ENCODE measurements at regions not wholly inside any gene's neighbourhood (a gene's known extent, or its start where the extent isn't known, plus 50 kb on each side); places are given as distances from the start of the nearest gene placed in this dataset.

DNA sequence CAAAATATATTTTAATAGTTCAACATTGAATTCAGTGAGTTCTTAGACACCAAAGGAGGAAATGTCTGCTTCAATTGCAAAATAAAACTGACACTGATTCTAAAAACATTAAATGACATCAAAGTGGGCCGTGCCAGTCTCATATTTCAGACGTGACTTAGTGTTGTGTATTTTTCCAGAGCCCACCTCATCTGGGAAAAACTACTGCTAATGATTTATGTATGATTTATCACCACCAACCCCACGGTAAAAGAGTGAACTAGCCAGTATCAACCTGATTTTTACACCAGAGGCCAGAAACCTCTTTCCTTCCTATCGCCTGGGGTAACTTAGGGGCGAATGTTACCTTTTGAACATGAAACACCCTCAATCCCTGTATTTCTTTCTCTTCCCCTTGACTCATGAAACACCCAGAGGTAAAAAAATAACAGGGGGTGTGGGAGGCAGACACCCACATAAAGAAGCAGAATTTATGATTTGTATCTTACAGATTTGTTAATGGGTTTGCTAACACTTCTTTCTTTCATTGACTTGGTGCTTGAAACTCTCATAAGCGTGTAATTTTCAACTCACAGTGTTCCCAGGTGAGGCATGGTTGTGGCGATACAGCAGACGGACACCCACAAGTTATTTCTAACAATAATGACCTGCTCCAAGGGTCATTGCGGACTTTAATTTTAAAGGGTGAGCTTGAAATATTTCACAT, 56.4 kb upstream of the FANCC start:
- FAIRE-seq (no peak), DNase-seq (ENCODE audit: low read depth) (no peak)
- no peaks in the 10 kb centered on the region for H3K9me3 ChIP-seq (ENCODE audit: insufficient read depth, low read depth, low read length)
- Mint-ChIP-seq H3K4me1 (ENCODE audit: low read depth, unreplicated experiment) (peaks cover 7% of the 10 kb centered on the region), H3K9me3 (ENCODE audit: unreplicated experiment) (peaks cover 3% of the 10 kb centered on the region), H3K27ac (ENCODE audit: unreplicated experiment) (no peak overlapping the region), H3K27me3 (ENCODE audit: low read depth, unreplicated experiment) (peaks cover 3% of the 10 kb centered on the region), H3K4me3 (ENCODE audit: unreplicated experiment) (no peak overlapping the region), H3K36me3 (ENCODE audit: low read depth, unreplicated experiment) (no peaks in the 10 kb centered on the region)
- no peak overlapping the region for H2AFZ ChIP-seq (ENCODE audit: low read depth, low read length)
- TF ChIP-seq, protein P1, sequence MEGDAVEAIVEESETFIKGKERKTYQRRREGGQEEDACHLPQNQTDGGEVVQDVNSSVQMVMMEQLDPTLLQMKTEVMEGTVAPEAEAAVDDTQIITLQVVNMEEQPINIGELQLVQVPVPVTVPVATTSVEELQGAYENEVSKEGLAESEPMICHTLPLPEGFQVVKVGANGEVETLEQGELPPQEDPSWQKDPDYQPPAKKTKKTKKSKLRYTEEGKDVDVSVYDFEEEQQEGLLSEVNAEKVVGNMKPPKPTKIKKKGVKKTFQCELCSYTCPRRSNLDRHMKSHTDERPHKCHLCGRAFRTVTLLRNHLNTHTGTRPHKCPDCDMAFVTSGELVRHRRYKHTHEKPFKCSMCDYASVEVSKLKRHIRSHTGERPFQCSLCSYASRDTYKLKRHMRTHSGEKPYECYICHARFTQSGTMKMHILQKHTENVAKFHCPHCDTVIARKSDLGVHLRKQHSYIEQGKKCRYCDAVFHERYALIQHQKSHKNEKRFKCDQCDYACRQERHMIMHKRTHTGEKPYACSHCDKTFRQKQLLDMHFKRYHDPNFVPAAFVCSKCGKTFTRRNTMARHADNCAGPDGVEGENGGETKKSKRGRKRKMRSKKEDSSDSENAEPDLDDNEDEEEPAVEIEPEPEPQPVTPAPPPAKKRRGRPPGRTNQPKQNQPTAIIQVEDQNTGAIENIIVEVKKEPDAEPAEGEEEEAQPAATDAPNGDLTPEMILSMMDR (IDR thresholded peaks at IDR 0.05; ENCODE audit: insufficient read depth, low read depth, low read length) = no peak
- TF ChIP-seq EZH2 (IDR thresholded peaks at IDR 0.05; ENCODE audit: insufficient read depth, low read length) = no peak
- no peak overlapping the region for H3K4me2 ChIP-seq (ENCODE audit: low read length)
- no peak overlapping the region for H3K9ac ChIP-seq (ENCODE audit: low read length)
- no peak overlapping the region for H3K4me3 ChIP-seq (ENCODE audit: insufficient read depth, low read depth, low read length)
- no peaks in the 10 kb centered on the region for H3K79me2 ChIP-seq (ENCODE audit: insufficient read depth, low read length)
- no peaks in the 10 kb centered on the region for H3K36me3 ChIP-seq (ENCODE audit: insufficient read depth, low read length)
- no peaks in the 10 kb centered on the region for H4K20me1 ChIP-seq (ENCODE audit: insufficient read depth, low read length)
- no peaks in the 10 kb centered on the region for H3K4me1 ChIP-seq (ENCODE audit: insufficient read depth, low read length)
- H3K27me3 ChIP-seq (ENCODE audit: insufficient read depth, low read length) = no peaks in the 10 kb centered on the region
- no peak overlapping the region for H3K27ac ChIP-seq (ENCODE audit: low read depth, low read length)

DNA sequence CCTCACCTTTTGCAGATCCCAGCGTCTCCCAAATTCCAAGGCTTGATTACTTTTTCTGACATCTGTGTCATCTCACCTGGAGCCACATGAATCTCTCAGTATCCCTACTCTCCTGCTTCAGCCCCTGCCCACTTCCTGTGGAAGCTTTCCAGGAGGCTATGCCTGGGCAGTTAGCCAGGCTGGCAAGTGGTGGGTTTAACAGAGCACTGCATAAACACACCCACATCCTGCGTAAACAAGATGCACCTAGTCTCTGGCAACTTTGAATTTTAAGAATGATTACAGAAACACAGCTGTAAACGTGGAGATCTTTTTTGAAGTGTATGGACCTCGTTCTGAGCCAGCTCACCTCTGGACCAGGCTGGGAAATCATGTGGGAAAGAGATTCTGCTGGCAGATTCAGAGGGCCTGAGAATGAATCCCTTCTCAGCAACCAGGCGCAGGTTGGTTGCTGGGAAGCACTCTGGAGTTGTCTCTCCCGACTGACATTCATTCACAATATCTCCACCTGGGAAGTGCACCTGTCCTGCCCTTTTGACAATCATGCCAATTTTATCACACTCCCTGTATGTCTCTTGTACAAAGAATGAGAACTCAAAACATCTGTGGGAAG, 55.7 kb upstream of the FANCC start:
- H3K9me3 ChIP-seq (ENCODE audit: insufficient read depth, low read depth, low read length) = no peaks in the 10 kb centered on the region
- Mint-ChIP-seq H3K27ac (ENCODE audit: unreplicated experiment) (no peak overlapping the region), H3K4me3 (ENCODE audit: unreplicated experiment) (no peak overlapping the region), H3K36me3 (ENCODE audit: low read depth, unreplicated experiment) (no peaks in the 10 kb centered on the region), H3K9me3 (ENCODE audit: unreplicated experiment) (peaks cover 4% of the 10 kb centered on the region), H3K4me1 (ENCODE audit: low read depth, unreplicated experiment) (peaks cover 7% of the 10 kb centered on the region), H3K27me3 (ENCODE audit: low read depth, unreplicated experiment) (peaks cover 3% of the 10 kb centered on the region)
- no peaks in the 10 kb centered on the region for H4K20me1 ChIP-seq (ENCODE audit: insufficient read depth, low read length)
- H3K27me3 ChIP-seq (ENCODE audit: insufficient read depth, low read length) = no peaks in the 10 kb centered on the region
- no peak overlapping the region for H3K9ac ChIP-seq (ENCODE audit: low read length)
- TF ChIP-seq, protein P1 (IDR thresholded peaks at IDR 0.05; ENCODE audit: insufficient read depth, low read depth, low read length) = no peak
- TF ChIP-seq EZH2 (IDR thresholded peaks at IDR 0.05; ENCODE audit: insufficient read depth, low read length) = no peak
- H3K4me3 ChIP-seq (ENCODE audit: insufficient read depth, low read depth, low read length) = no peak overlapping the region
- H3K79me2 ChIP-seq (ENCODE audit: insufficient read depth, low read length) = no peaks in the 10 kb centered on the region
- H3K36me3 ChIP-seq (ENCODE audit: insufficient read depth, low read length) = no peaks in the 10 kb centered on the region
- no peak overlapping the region for H2AFZ ChIP-seq (ENCODE audit: low read depth, low read length)
- DNase-seq (ENCODE audit: low read depth) = no peak
- no peak overlapping the region for H3K4me2 ChIP-seq (ENCODE audit: low read length)
- no peaks in the 10 kb centered on the region for H3K4me1 ChIP-seq (ENCODE audit: insufficient read depth, low read length)
- H3K27ac ChIP-seq (ENCODE audit: low read depth, low read length) = no peak overlapping the region
- FAIRE-seq = no peak

DNA sequence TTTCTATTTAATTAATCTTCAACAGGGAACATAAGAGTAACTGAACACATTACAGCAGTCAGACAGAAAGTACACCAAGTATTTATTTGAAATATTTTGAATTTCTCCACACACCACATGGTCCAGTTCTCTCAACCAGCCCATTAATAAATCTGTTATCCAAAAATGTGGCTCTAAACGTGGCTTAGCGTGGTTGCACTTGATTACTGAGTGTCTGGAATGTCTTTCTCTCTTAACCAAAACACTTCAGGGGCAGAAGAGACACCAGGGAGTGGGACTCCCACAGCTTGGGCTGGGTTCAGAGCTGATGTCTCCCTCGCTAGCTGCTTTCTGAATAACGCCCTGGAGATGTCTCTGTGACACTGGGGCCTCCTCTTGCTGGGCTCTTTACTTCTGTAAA, 52.6 kb upstream of the FANCC start:
- no peak overlapping the region for H3K4me3 ChIP-seq (ENCODE audit: insufficient read depth, low read depth, low read length)
- H3K9me3 ChIP-seq (ENCODE audit: insufficient read depth, low read depth, low read length) = no peaks in the 10 kb centered on the region
- no peak overlapping the region for H3K9ac ChIP-seq (ENCODE audit: low read length)
- no peaks in the 10 kb centered on the region for H3K79me2 ChIP-seq (ENCODE audit: insufficient read depth, low read length)
- H3K27me3 ChIP-seq (ENCODE audit: insufficient read depth, low read length) = peaks cover 6% of the 10 kb centered on the region
- Mint-ChIP-seq H3K4me3 (ENCODE audit: unreplicated experiment) (no peak overlapping the region), H3K36me3 (ENCODE audit: low read depth, unreplicated experiment) (no peaks in the 10 kb centered on the region), H3K27me3 (ENCODE audit: low read depth, unreplicated experiment) (peaks cover 8% of the 10 kb centered on the region), H3K4me1 (ENCODE audit: low read depth, unreplicated experiment) (peaks cover 13% of the 10 kb centered on the region), H3K9me3 (ENCODE audit: unreplicated experiment) (peaks cover 1% of the 10 kb centered on the region), H3K27ac (ENCODE audit: unreplicated experiment) (no peak overlapping the region)
- no peak overlapping the region for H3K27ac ChIP-seq (ENCODE audit: low read depth, low read length)
- H2AFZ ChIP-seq (ENCODE audit: low read depth, low read length) = no peak overlapping the region
- no peaks in the 10 kb centered on the region for H3K36me3 ChIP-seq (ENCODE audit: insufficient read depth, low read length)
- H3K4me2 ChIP-seq (ENCODE audit: low read length) = no peak overlapping the region
- TF ChIP-seq EZH2 (IDR thresholded peaks at IDR 0.05; ENCODE audit: insufficient read depth, low read length) = no peak
- TF ChIP-seq, protein P1 (IDR thresholded peaks at IDR 0.05; ENCODE audit: insufficient read depth, low read depth, low read length) = no peak
- DNase-seq (ENCODE audit: low read depth) = peak; percentile 79
- H3K4me1 ChIP-seq (ENCODE audit: insufficient read depth, low read length) = no peaks in the 10 kb centered on the region
- H4K20me1 ChIP-seq (ENCODE audit: insufficient read depth, low read length) = no peaks in the 10 kb centered on the region
- FAIRE-seq = no peak

Data from astrocyte (in vitro differentiated cells and primary cell).